GM21717 (cell line): ENCODE measurements at regions not wholly inside any gene's neighbourhood (a gene's known extent, or its start where the extent isn't known, plus 50 kb on each side); places are given as distances from the start of the nearest gene placed in this dataset.

Source experiments
- ATAC-seq: cut with Tn5 transposase; IDR thresholded peaks from one replicate; pipeline ENCODE4 v1.9.1; 2021; ENCODE audit warnings: mild to moderate bottlenecking, moderate library complexity; ENCODE audit not compliant: unreplicated experiment

GRCh38 chr5:135207866-135208265 lies 173.8 kb upstream of the PITX1 start:
- ATAC-seq, result no peak

DNA sequence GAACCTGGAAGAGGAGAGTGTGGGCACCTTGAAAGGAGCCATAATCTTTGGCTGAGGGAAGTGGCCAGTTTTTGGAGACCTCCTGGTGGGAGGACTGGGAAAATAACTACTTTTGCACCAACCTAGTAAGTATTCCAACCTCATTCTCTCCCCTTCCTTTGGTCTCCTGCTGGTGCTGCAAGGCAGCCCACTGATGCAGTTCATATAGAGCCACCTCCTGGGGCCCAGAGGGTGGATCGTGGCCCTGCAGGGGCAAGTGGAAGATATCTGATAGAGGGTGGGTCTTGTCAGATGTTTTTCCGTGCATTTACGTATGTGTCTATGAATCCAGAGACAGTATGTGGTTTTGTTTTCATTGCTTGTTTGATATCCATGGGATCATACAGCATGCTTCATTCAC lies 172.8 kb upstream of the PITX1 start:
- ATAC-seq, result no peak

DNA sequence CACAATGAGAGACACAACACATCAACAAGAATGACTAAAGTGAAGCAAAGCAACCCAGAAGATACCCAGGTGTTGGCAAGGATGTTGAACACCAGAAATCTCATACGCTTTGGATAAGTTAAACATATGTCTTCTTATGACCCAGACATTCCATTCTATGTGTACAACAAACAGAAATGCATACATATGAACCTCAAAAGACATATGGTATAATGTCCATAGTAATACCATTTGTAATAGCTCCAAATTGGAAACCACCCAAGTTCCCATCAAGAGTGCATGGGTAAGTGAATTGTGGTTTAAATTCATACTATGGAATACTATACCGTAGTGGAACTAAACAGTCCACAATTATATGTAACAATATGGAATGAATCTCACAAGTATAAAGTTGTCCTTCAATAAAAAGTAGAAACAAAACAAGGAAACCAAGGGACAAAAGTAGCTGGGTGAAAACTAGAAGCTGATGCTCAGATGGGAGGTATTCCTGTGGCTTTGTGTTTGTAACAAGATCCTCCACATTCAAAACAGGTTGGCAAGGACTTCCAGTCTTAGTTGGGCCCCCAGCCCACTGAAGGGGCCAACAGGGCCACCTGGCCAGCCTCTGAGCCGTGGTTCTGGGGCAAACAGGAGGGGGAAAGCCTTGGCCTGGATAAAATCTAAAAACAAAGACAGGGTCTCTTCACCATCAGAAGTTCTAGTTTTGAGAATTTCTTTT lies 171.8 kb upstream of the PITX1 start:
- ATAC-seq, result no peak

DNA sequence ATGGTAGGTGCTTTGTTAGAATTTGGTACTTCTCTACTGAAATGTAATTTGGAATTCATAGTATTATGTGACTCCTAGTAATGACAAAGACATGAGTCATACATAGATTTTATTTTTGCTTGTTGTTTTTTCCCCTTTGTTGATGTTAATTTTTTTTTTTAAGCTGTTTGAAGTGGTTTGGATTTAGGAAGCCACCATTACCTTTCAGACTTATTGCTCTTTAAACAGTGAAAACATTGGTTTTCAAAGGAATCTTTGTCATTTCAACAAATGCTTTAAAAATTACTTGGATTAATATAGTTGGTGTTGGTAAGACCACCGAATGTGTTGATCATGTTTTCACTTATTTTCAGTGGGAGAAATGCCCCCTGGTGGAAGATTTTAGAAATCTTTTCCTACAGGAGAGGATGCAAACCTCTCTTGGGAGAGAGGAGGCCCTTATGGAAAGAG lies 170.1 kb upstream of the PITX1 start:
- ATAC-seq, result no peak

DNA sequence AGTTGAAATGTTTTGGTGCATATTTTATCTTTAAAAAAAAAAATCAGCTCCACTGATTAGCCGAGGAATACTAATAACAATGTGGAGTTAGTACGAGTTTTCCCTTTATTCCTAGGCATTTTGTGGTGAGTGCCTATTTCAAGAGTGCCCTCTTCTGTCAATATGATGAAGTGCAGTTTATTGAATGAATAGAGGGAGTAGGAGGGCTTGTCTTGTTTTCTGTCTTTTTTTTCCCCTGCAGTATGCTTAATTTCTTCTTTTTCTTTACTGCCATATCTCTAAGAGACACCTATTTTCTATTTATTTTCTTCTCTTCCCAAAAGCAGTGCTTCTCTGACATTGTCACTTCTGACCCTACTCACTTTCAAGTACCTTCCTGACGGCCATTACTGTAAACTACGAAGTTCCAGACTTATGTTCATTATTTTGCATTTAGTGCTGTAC lies 169.6 kb upstream of the PITX1 start:
- no peak for ATAC-seq

DNA sequence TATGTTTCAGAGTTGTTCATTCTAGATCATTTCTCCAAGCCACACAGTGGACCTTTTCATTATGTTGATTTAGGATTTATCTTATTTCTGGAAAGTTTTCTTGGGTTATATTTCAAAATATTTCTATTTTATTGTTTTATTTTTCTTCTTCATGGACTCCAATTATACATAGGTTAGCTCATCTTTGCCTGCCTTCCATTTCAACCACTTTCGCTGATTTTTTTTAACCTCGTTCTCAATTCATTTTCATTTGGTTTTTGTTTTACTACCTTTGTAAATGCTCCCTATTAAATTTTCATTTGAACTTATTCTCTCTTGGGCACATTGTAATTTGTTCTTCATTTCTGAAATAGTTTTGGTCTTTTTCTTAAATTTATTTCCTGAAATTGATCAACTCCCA lies 169.0 kb upstream of the PITX1 start:
- no peak for ATAC-seq

- no peak for ATAC-seq
Measured at GRCh38 chr5:135199919-135200318, 165.9 kb upstream of the PITX1 start.

- ATAC-seq, result no peak
Measured at GRCh38 chr5:135196483-135196882, 162.5 kb upstream of the PITX1 start.

DNA sequence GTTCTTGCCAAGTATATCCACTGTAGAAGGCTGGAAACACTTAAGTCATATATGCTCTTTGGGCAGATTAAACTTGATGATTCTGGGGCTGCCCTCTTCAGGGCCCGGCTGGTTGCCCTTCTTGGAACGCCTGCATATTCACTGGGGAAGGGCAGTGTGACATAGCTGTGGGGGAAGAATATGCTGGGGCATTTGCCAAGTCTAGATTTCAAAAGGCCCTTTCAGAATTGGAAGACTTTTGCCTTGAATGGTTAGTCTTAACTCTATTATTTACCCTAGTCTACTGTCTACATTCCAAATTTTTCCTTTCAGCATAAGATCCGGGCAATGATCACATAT lies 161.2 kb upstream of the PITX1 start:
- ATAC-seq, result no peak

GRCh38 chr5:135194573-135195269 lies 160.7 kb upstream of the PITX1 start:
- ATAC-seq, result no peak

DNA sequence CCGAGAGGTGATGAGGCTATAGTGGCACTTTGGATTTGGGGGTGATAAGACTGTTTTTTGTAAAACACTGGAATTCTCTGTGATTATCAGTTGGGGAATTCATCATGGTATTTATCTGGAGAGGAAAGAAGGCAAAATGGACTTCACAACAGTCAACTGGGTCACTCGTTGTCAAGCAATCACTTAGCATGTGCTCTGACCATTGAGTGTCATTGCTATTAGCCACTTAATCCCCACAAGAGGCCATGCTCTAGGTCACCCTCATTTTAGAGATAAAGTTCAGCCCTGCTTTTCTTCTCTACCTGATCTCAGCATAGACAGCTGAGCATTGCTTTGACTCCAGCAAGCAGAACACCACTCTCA lies 160.1 kb upstream of the PITX1 start:
- ATAC-seq, result no peak

GRCh38 chr5:135193213-135194125 lies 159.4 kb upstream of the PITX1 start:
- ATAC-seq, result no peak

- no peak for ATAC-seq
Measured at GRCh38 chr5:135192351-135192750, 158.3 kb upstream of the PITX1 start.

DNA sequence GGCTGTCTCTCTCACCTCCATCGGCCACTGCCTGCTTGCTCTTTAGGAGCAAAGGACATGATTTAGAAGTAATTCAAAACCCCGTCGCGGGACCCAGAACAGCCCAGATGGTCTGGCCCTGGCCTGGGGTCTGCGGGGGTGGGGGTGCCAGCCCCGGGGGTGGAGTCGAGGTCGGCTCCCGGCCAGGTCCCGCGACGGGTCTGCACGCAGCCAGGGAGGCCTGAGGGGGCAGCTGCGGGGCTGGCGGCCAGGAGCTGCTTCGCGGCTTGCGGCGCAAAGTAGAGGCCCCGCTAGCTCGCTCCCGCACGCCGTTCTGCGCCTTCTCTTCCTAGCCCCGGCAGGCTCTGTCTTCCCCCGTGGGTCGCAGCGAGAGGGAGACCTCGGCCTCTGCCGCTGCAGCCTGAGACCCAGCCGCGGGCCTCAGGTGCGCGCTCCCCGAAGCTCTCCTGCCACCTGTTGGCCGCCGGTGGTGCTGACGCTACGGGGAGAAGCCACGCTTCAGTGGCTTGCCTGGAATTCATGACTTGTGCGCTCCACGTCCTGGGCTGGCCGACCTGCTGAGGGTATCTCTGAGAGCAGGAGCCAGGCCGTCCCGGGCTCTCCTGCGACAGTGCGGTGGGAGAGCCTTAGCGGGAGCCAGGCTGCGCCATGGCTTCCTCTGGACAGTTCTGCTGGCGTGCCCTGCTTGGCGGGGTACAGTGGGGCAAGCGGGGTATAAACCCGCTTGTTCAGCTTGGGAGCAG lies 157.2 kb upstream of the PITX1 start:
- peak; percentile 87 for ATAC-seq

DNA sequence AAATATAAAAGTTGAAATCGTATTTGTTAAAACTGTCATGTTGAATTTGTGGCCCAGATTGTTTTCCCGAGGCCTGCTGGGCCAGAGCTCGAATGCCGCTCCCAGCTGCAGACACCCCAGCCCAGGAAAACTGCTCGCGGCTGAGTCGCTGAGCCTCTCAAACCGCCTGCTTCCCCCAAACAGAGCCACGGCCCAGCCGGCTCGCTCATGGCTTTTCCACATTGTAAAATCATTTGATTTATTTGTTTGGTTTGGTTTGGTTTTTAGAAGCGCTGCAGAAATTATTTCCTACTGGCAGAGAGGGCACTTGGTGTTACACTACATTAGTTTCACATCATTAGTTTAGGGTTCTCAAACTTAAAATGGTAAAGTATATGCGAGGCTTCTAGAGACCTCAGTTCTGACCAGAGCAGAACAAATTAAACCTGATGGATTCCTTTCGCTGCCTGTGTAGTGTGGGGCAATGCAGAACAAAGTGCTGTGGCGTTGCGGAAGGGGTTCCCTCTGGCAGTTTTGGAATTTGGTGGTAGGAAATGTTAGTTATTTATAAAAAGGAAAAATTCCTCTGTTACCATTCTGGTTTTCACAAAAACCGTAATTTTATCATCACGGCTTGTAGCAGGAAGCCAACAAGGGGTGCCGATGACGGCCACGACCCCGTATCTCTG lies 156.5 kb upstream of the PITX1 start:
- ATAC-seq, result no peak

GRCh38 chr5:135189024-135189423 lies 155.0 kb upstream of the PITX1 start:
- ATAC-seq, result no peak

DNA sequence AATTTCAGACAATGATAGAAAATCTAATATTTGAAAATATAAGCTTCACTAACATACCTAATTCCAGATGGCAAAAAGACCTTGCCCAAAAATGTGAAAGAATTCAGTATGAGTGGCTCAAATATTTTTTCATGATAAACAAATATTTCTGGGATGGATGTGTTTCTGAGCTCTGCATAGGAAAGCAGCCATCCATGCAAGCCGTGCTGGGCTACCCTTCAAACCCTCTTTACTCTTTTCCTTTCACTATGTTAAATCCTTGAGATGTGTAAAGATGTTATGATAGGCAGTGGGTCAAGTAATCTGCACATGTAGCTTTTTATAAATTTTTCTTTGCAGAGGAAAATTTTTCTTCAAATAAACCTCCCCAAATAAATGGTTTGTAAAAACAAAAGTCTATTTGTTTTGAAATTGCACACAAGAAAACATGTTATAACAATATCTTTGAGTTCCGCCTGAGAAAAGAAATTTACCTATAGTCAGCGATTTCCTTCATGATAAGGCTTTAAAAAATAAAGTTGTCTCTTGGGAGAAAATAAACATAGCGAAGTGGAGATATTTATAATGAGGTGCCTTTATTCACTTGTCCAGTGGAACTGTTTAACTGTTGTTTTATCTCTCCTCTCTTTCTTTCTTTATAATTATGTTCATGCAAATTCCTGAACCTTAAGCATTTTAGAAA lies 154.3 kb upstream of the PITX1 start:
- ATAC-seq, result no peak

GRCh38 chr5:135186662-135187522 lies 152.9 kb upstream of the PITX1 start:
- ATAC-seq, result no peak

GRCh38 chr5:135185481-135186065 lies 151.5 kb upstream of the PITX1 start:
- no peak for ATAC-seq
